ENCODE measurements at regions not wholly inside any gene's neighbourhood (a gene's known extent, or its start where the extent isn't known, plus 50 kb on each side); places are given as distances from the start of the nearest gene placed in this dataset.
"Not testable (repeated sequence)": the region's sequence is repeated elsewhere in the genome, so short reads cannot be mapped to it uniquely, and the experiment has no call there.

GRCh38 chr20:53721445-53721963 is 127.9 kb upstream of the ZNF217 start:
- H2AK5ac ChIP-seq (ENCODE audit: low read length, severe bottlenecking); H3K14ac ChIP-seq (ENCODE audit: low read length in 2 of 2); H3K9me3 ChIP-seq (ENCODE audit: control insufficient read depth, low read length); H2BK5ac ChIP-seq (ENCODE audit: low read depth, low read length, poor library complexity, severe bottlenecking); H3K4me2 ChIP-seq (ENCODE audit: low read length, poor library complexity, severe bottlenecking); H3K79me1 ChIP-seq (replicated peaks; ENCODE audit: low read length, poor library complexity, severe bottlenecking); H2BK12ac ChIP-seq (ENCODE audit: low read length in 2 of 2); H3K23ac ChIP-seq (ENCODE audit: low read length in 2 of 2); H3K36me3 ChIP-seq (ENCODE audit: control insufficient read depth in 1 of 2, insufficient read depth in 2 of 2, low read depth in 1 of 2, low read length in 2 of 2); H3K27me3 ChIP-seq (ENCODE audit: control insufficient read depth in 1 of 2, insufficient read depth in 1 of 2, low read length in 2 of 2); H4K8ac ChIP-seq (ENCODE audit: low read length); H3K27ac ChIP-seq (ENCODE audit: low read length, poor library complexity, severe bottlenecking); H2BK120ac ChIP-seq (ENCODE audit: low read depth, low read length); DNase-seq; H4K91ac ChIP-seq (ENCODE audit: low read length); H2AFZ ChIP-seq (ENCODE audit: low read depth, low read length); H3K4ac ChIP-seq (ENCODE audit: low read depth in 1 of 2, low read length in 2 of 2); H3K9ac ChIP-seq (ENCODE audit: low read length); H3K18ac ChIP-seq (ENCODE audit: low read depth in 1 of 2, low read length in 2 of 2); H3K4me1 ChIP-seq (ENCODE audit: control insufficient read depth, insufficient read depth, low read depth, low read length); H2BK15ac ChIP-seq (ENCODE audit: low read depth, poor library complexity, severe bottlenecking); H3K4me3 ChIP-seq (ENCODE audit: insufficient read depth in 1 of 2, low read depth in 1 of 2, low read length in 2 of 2): not testable (repeated sequence)
- 98% methylated on average over 6 of the region's 6 CpGs for WGBS

GRCh38 chr20:53719171-53719803 is 125.6 kb upstream of the ZNF217 start:
- H2BK5ac ChIP-seq (ENCODE audit: low read depth, low read length, poor library complexity, severe bottlenecking); H2AFZ ChIP-seq (ENCODE audit: low read depth, low read length); H4K91ac ChIP-seq (ENCODE audit: low read length); DNase-seq; H3K23ac ChIP-seq (ENCODE audit: low read length in 2 of 2); H4K8ac ChIP-seq (ENCODE audit: low read length); H3K27me3 ChIP-seq (ENCODE audit: control insufficient read depth in 1 of 2, insufficient read depth in 1 of 2, low read length in 2 of 2); H2BK120ac ChIP-seq (ENCODE audit: low read depth, low read length); H3K4ac ChIP-seq (ENCODE audit: low read depth in 1 of 2, low read length in 2 of 2); H2AK5ac ChIP-seq (ENCODE audit: low read length, severe bottlenecking); H2BK12ac ChIP-seq (ENCODE audit: low read length in 2 of 2); H3K4me3 ChIP-seq (ENCODE audit: insufficient read depth in 1 of 2, low read depth in 1 of 2, low read length in 2 of 2); H3K36me3 ChIP-seq (ENCODE audit: control insufficient read depth in 1 of 2, insufficient read depth in 2 of 2, low read depth in 1 of 2, low read length in 2 of 2); H3K9ac ChIP-seq (ENCODE audit: low read length); H2BK15ac ChIP-seq (ENCODE audit: low read depth, poor library complexity, severe bottlenecking); H3K9me3 ChIP-seq (ENCODE audit: control insufficient read depth, low read length); H3K79me1 ChIP-seq (replicated peaks; ENCODE audit: low read length, poor library complexity, severe bottlenecking); H3K14ac ChIP-seq (ENCODE audit: low read length in 2 of 2); H3K4me1 ChIP-seq (ENCODE audit: control insufficient read depth, insufficient read depth, low read depth, low read length); H3K18ac ChIP-seq (ENCODE audit: low read depth in 1 of 2, low read length in 2 of 2); H3K4me2 ChIP-seq (ENCODE audit: low read length, poor library complexity, severe bottlenecking); H3K27ac ChIP-seq (ENCODE audit: low read length, poor library complexity, severe bottlenecking): not testable (repeated sequence)
- WGBS = 96% methylated on average over 7 of the region's 8 CpGs

GRCh38 chr20:53718142-53719021 is 124.7 kb upstream of the ZNF217 start:
- Histone ChIP-seq H3K36me3 (ENCODE audit: control insufficient read depth in 1 of 2, insufficient read depth in 2 of 2, low read depth in 1 of 2, low read length in 2 of 2) (no peaks in the 10 kb centered on the region), H3K4ac (ENCODE audit: low read depth in 1 of 2, low read length in 2 of 2) (no peak overlapping the region), H3K14ac (ENCODE audit: low read length in 2 of 2) (no peak overlapping the region), H3K27ac (ENCODE audit: low read length, poor library complexity, severe bottlenecking) (no peak overlapping the region), H2BK15ac (ENCODE audit: low read depth, poor library complexity, severe bottlenecking) (no peak overlapping the region), H3K23ac (ENCODE audit: low read length in 2 of 2) (no peak overlapping the region), H2BK120ac (ENCODE audit: low read depth, low read length) (no peak overlapping the region), H3K4me1 (ENCODE audit: control insufficient read depth, insufficient read depth, low read depth, low read length) (no peaks in the 10 kb centered on the region), H3K9me3 (ENCODE audit: control insufficient read depth, low read length) (no peaks in the 10 kb centered on the region), H3K79me1 (replicated peaks; ENCODE audit: low read length, poor library complexity, severe bottlenecking) (no peaks in the 10 kb centered on the region), H2AFZ (ENCODE audit: low read depth, low read length) (no peak overlapping the region), H3K9ac (ENCODE audit: low read length) (peak overlapping the region; percentile 8), H3K4me2 (ENCODE audit: low read length, poor library complexity, severe bottlenecking) (no peak overlapping the region), H2BK5ac (ENCODE audit: low read depth, low read length, poor library complexity, severe bottlenecking) (no peak overlapping the region), H2BK12ac (ENCODE audit: low read length in 2 of 2) (no peak overlapping the region), H4K8ac (ENCODE audit: low read length) (no peak overlapping the region), H3K4me3 (ENCODE audit: insufficient read depth in 1 of 2, low read depth in 1 of 2, low read length in 2 of 2) (no peak overlapping the region), H2AK5ac (ENCODE audit: low read length, severe bottlenecking) (no peak overlapping the region), H3K18ac (ENCODE audit: low read depth in 1 of 2, low read length in 2 of 2) (no peak overlapping the region), H3K27me3 (ENCODE audit: control insufficient read depth in 1 of 2, insufficient read depth in 1 of 2, low read length in 2 of 2) (no peaks in the 10 kb centered on the region), H4K91ac (ENCODE audit: low read length) (no peak overlapping the region)
- DNase-seq = no peak
- WGBS = 89% methylated on average over 13 of the region's 13 CpGs

GRCh38 chr20:53716395-53716794 is 122.8 kb upstream of the ZNF217 start:
- Histone ChIP-seq H2BK5ac (ENCODE audit: low read depth, low read length, poor library complexity, severe bottlenecking) (no peak overlapping the region), H2BK15ac (ENCODE audit: low read depth, poor library complexity, severe bottlenecking) (no peak overlapping the region), H3K4me3 (ENCODE audit: insufficient read depth in 1 of 2, low read depth in 1 of 2, low read length in 2 of 2) (no peak overlapping the region), H3K9ac (ENCODE audit: low read length) (no peak overlapping the region), H4K91ac (ENCODE audit: low read length) (no peak overlapping the region), H2BK12ac (ENCODE audit: low read length in 2 of 2) (no peak overlapping the region), H3K9me3 (ENCODE audit: control insufficient read depth, low read length) (no peaks in the 10 kb centered on the region), H3K4me2 (ENCODE audit: low read length, poor library complexity, severe bottlenecking) (no peak overlapping the region), H3K23ac (ENCODE audit: low read length in 2 of 2) (no peak overlapping the region), H2AK5ac (ENCODE audit: low read length, severe bottlenecking) (no peak overlapping the region), H3K18ac (ENCODE audit: low read depth in 1 of 2, low read length in 2 of 2) (no peak overlapping the region), H3K27me3 (ENCODE audit: control insufficient read depth in 1 of 2, insufficient read depth in 1 of 2, low read length in 2 of 2) (no peaks in the 10 kb centered on the region), H3K4ac (ENCODE audit: low read depth in 1 of 2, low read length in 2 of 2) (no peak overlapping the region), H3K36me3 (ENCODE audit: control insufficient read depth in 1 of 2, insufficient read depth in 2 of 2, low read depth in 1 of 2, low read length in 2 of 2) (no peaks in the 10 kb centered on the region), H2BK120ac (ENCODE audit: low read depth, low read length) (no peak overlapping the region), H2AFZ (ENCODE audit: low read depth, low read length) (no peak overlapping the region), H3K14ac (ENCODE audit: low read length in 2 of 2) (no peak overlapping the region), H3K79me1 (replicated peaks; ENCODE audit: low read length, poor library complexity, severe bottlenecking) (no peaks in the 10 kb centered on the region), H3K4me1 (ENCODE audit: control insufficient read depth, insufficient read depth, low read depth, low read length) (peaks cover 1% of the 10 kb centered on the region), H3K27ac (ENCODE audit: low read length, poor library complexity, severe bottlenecking) (no peak overlapping the region), H4K8ac (ENCODE audit: low read length) (no peak overlapping the region)
- DNase-seq = no peak
- 95% methylated on average over 3 of the region's 6 CpGs for WGBS
